Germinal center (tissue), 1 donor: ENCODE measurements at regions not wholly inside any gene's neighbourhood (a gene's known extent, or its start where the extent isn't known, plus 50 kb on each side); places are given as distances from the start of the nearest gene placed in this dataset.
"Not testable (repeated sequence)": the region's sequence is repeated elsewhere in the genome, so short reads cannot be mapped to it uniquely, and the experiment has no call there.

Experiments used
- DNase-seq: peaks from one replicate; pipeline ENCODE4 v3.0.0; 2012; ENCODE audit warnings: mixed read lengths, low spot score

- DNase-seq = no peak
These were observed 84.2 kb upstream of the SLC2A1 start for GRCh38 chr1:43042773-43043457.

DNA sequence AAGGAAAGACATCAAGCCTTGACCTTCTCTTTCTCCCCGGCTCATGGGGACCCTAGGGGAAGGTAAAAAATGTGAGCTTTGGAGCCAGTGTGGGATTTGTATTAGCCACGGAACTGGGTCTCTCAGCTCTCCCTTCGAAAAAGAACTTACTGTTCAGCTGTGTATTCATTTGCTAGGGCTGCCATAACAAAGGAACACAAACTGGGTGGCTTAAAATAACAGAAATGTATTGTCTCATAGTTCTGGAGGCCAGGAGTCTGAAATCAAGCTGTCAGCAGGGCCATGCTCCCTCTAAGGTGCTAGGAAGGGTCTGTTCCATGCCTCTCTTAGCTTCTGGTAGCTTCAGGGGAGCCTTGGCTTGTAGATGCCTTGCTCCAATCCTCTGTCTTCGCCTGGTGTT is 83.5 kb upstream of the SLC2A1 start:
- no peak for DNase-seq

- no peak for DNase-seq
These were observed 82.9 kb upstream of the SLC2A1 start for GRCh38 chr1:43041591-43041990.

DNA sequence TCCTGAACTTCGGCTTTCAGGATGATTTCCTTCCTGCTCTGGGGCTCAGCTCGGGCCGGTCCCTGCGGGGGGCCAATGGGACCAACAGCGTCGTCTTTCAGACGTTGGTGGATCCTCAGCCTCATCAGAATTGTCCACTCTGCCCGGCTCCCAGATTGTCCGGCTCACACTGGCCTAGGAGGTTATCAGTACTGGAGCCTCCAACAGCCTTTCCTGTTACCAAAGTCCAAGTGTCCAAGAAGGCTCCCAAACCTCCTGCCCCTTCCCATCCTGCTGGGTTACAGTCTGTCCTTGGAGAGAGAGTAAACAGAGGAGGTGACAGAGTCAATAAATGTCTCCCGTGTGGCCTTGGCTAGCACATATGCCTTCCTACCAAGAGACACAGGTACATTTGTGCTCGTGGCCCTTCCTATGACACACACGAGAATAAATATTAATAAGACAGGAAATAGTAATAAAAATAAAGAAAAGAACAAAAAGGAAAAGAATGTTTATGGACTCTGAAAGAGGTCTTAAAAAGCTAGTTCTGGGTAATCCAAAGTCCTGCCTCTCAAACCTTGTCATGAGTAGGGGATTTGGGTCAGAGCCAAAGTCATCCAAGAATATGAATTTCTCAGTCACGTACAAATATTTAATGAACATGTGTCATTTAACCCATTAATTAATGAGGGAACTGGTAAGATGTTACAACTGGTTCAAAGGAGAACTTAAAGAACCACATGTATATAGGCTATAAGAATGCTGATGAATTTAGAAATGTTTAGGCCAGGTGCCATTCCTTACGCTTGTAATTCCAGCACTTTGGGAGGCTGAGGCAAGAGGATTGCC is 80.8 kb upstream of the SLC2A1 start:
- DNase-seq = no peak

DNA sequence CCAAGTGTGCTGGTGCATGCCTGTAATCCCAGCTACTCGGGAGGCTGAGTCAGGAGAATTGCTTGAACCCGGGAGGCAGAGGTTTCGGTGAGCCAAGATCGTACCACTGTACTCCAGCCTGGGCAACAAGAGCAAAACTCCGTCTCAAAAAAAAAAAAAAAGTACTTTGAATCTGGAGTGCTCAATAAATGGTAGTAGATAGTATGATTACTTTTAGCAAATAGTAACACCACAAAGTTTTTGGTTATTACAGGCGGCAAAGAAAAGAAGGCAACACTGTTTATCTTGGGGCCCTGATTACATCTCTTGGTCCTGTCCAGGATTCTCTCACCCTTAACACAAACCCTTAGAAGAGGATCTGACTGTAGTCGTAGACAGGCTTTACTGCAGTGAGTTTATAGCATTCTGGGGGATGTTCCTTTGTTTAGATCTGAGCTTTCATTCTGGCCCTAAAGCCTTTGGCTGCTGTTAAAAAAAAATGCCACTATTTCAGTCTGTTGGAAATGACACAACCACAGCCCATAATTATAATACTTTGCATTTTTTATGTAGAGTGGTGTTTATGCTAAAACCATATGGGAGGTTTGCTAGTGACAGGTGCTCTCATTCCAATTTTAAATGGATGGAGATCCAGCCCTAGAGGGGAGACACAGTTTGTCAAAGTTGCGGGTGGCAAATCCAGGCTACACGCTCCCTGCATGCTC is 79.7 kb upstream of the SLC2A1 start:
- no peak for DNase-seq

GRCh38 chr1:43037466-43037865 is 78.8 kb upstream of the SLC2A1 start:
- no peak for DNase-seq

DNA sequence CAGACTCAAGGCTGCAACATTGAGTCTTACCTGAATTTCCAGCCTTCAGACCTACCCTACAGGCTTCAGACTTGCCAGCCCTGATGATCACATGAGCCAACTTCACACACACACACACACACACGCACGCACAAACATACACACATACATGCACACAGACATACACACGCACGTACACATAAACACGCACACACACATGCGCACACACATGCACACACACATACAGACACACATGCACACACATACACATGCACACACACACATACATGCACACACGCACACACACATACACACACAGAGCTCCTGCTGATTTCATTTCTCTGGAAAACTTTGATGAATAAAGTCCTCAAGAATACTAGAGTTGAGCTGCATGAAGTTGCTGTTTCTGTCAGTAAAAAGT is 78.3 kb upstream of the SLC2A1 start:
- no peak for DNase-seq

DNA sequence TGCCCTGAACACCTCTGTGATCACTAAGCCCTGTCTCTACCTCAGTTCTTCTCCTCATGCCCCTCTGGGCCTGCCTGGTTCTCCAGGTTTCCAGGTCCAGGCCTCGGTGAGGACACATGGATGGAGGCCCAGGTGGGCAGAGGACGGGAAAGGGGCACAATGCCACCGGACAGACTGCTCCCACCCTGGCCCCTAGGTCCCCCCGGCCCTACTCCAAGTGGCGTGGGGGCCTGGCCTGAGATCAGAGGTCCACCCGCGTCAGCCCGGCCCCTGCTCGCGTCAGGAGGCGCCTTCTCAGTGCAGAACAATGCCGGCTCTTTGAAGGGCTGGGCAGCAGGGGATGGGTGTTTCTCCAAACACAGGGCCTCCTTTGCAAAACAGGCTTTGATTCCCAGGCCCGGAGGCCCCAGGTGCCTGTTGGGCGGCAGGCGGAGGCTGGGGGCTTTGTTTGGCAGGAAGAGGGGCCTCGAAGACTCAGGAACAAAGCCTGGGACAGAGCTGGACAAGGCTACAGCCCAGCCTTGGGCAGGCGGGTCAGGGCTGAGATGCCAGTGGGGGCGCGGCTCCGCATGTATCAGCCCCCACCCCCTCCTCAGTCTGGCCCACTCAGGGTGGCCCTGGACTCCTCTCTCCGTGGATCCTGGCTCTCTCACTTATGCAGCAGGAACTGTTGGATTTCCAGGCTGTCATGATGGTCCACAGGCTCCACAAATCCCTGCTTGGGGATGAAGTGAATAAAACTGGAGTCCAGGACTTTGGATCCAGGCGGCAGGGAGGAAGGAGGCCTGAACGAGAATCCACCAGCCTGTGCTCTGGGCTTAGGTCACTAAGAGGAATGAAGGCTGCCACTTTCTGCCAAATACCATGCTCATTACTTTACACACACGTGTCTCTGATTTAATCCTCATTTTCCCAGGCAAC is 77.4 kb upstream of the SLC2A1 start:
- DNase-seq = no peak

DNA sequence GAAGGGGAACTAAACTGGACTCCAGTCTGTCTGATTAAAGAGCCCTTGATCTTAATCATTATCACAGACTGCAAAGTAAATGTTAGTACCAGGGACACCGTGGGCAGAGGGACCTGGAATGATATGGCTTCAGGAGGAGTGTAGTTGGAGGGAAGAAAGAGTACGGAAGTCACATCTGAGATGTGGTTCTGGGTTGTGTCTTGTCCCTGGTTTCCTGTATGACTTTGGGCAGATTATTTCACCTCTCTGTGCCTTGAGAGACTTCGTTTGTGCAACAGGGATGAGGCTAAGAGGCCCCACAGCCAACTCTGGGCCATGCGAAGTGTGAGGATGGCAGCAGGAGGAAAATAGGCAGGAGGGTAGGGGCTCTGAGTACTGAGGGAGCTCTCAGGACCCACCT is 76.1 kb upstream of the SLC2A1 start:
- DNase-seq = no peak

DNA sequence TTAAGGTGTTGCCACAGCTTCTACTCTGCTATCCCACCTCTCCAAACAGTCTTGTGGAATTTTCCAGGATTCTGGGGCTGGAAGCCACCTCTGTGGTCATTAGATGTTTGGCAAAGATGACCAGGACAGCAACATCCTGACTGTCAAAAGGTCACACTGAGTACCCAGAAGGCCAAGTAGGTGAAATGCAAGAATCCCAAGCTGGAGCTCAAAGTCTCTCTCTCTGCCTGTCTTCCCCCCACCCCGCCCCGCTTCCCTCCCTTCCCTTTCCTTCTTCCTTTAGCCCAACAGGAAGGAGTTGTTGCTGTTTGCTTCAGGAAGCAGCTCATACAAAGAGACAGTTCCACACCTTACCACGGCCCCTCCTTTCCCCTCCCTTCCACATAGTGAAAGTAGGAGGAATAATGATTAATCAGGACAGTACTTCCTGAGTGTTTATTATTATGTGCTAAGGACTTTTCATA is 75.6 kb upstream of the SLC2A1 start:
- no peak for DNase-seq

GRCh38 chr1:43031316-43032203 is 72.9 kb upstream of the SLC2A1 start:
- DNase-seq = no peak

DNA sequence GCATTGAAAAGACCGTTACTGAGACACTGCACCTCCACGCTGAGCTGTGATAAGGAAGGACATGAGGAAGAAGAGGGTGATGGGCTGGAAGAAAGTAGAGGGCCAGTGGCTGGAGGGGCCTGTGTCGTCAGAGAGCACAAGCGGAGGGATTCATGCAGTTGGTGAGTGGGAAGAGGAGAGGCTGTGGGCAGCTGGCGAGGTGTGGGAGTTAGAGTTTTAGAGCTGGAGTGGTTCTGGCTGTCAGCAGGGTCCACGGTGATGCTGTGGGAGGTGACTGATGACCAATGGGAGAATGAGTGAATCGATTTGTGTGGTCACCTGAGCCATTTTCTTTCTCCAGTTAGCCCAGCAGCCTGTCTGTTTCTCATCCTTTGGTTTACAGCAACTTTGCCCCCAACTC is 66.2 kb upstream of the SLC2A1 start:
- DNase-seq = no peak

DNA sequence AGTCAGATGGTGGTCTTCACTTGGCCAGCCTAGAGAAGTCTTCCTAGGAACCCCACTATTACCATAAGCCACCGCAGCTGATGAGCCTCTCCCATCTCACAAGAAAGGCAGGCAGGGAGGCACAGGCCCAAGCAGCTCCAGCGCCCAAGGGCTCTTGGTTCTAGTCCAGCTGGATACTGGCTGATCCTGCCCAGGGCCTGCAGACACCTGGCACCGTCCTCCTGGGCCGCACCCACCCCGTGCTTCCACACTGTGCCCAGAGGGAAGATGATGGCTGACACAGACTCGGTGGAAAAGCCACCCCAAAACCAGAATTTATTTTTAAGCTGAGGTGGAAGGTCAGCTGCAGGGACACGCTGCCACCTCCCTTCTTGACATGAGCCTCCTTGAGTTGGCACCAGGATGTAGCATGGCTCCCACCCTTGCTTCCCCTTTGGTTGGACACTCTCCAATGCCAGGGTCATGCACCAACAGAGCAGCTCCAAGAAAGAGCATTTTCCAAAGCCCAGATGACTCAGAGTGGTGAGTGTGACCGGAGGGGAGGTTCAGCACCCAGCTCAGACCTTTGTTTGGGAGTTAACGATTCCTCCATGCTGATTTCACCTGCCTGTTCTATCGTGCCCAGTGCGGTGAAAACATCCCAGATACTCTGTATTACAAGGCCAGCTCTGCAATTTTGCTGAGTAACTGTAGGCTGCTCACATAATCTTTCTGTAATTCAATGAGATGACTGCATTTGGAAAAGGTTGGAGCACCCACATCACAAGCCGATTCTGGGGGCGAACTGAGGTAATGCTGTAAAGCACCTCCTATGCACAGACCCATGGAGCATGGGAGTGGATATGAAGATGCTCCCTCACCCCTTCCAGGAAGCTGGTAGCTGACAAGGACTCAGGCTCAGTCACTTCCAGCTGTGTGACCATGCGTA is 63.1 kb upstream of the SLC2A1 start:
- no peak for DNase-seq

DNA sequence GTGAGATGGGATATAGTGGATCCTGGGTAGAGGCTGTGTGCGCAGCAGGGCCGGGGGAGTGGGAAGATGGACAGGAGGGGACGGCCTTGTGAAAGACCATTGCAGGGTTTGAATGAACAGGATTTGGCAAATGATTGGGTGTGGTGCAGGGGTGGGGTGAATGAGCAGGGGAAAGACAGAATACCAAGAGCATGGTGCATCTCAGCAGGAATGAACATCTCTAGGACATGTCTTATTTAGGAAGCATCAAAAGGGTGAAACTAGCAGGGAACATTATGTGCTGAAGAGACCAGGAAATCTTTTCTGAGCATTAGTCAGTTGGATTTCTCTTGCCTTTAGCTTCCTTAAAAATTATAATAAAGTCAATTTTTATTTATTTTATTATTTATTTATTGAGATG is 60.6 kb upstream of the SLC2A1 start:
- no peak for DNase-seq

DNA sequence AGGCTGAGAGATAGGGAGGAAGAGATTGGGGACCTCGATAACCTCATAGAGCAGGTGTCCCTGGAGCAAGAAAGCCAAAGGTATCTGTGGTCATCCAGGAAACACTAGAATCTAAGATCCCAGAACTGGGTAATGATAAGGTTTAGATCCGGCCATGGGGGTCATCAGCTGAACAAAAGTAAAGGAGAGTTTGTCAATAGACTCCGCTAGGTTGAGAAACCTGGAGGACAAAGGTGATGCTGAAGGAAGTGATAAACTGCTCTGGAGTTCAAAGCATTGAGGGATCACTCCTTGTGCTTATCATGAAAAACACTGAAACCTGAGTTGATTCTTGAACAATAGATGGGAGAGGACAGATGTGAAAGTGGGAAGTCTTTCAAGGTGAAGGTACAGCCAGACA is 59.5 kb upstream of the SLC2A1 start:
- no peak for DNase-seq

DNA sequence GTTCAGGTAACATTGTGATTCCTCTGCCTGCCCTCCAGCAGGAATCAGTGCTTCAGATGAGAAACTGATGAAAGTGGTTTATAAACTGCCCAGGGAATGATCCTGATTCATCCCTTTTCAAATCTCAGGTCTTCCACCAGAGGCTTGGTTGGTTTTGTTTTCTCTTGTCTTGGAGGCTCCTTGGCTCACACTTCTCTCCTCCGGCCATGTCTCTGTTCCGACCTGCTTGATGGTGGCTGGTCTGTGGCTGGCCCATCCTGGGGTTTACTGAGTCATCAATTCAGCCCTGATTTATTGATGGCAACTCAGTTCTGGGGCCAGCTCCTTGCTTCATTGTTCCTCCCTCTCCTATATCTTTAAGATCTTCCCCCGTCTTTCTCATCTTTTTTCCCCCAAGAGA is 56.6 kb upstream of the SLC2A1 start:
- DNase-seq = no peak

DNA sequence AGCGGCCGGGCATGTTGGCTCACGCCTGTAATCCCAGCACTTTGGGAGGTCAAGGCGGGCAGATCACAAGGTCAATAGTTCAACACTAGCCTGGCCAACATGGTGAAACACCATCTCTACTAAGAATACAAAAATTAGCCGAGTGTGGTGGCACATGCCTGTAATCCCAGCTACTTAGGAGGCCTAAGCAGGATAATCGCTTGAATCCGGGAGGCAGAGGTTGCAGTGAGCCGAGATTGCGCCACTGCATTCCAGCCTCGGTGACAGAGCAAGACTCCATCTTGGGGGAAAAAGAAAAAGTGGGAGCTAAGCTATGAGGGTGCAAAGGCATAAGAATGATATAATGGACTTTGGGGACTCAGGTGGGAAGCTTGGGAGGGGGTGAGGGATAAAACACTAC is 55.9 kb upstream of the SLC2A1 start:
- DNase-seq = not testable (repeated sequence)

- DNase-seq = no peak
These were observed 52.4 kb upstream of the SLC2A1 start for GRCh38 chr1:43011020-43011419.

- DNase-seq = no peak
These were observed 50.6 kb upstream of the SLC2A1 start for GRCh38 chr1:43009274-43009673.
